22Rv1 (cell line): ENCODE measurements at regions not wholly inside any gene's neighbourhood (a gene's known extent, or its start where the extent isn't known, plus 50 kb on each side); places are given as distances from the start of the nearest gene placed in this dataset.

Experiments
- CTCF ChIP-seq: fragments of 450-650 bp; IDR thresholded peaks from 2 replicates; pipeline ENCODE4 v1.5.1; 2017; ENCODE audit warnings: mild to moderate bottlenecking
- ZFX ChIP-seq: fragments of 450-650 bp; IDR thresholded peaks from 2 replicates; pipeline ENCODE4 v1.6.1; 2017; ENCODE audit warnings: antibody characterized with exemption, borderline replicate concordance

- TF ChIP-seq CTCF (no peak), ZFX (no peak)
Observed at GRCh38 chr3:151611419-151611818, 122.3 kb upstream of the AADACL2 start.
